NCI-H446 treated with DMSO at 0.1 percent for 48 hours (cell line): ENCODE measurements at regions not wholly inside any gene's neighbourhood (a gene's known extent, or its start where the extent isn't known, plus 50 kb on each side); places are given as distances from the start of the nearest gene placed in this dataset.
"Not testable (repeated sequence)": the region's sequence is repeated elsewhere in the genome, so short reads cannot be mapped to it uniquely, and the experiment has no call there.

Source experiments
- DNase-seq: peaks from one replicate; lab custom pipeline; 2025; lab: John Stamatoyannopoulos, UW

GRCh38 chr2:129794116-129794515 is 185.3 kb upstream of the RAB6C start:
- no peak for DNase-seq

DNA sequence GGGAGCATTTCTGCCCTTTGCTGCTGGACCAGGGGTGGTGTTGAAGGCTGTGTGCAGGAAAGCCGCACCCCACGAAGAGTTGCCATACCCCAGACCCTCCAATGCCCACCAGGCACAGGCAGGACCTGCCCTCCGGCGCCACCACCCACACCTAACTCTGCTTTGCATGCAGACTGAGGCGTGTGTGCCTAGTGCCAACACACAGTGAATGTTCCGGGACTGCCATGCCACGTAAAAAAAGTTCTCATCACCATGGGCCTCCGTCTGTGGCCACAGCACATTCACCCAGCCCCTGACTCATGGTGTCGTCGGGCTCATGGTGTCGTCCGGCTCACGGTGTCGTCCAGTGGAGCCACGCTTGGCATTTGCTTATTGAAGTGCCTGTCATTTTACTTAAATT is 184.9 kb upstream of the RAB6C start:
- DNase-seq, result no peak

- DNase-seq, result no peak
Observed at GRCh38 chr2:129796225-129796624, 183.2 kb upstream of the RAB6C start.

DNA sequence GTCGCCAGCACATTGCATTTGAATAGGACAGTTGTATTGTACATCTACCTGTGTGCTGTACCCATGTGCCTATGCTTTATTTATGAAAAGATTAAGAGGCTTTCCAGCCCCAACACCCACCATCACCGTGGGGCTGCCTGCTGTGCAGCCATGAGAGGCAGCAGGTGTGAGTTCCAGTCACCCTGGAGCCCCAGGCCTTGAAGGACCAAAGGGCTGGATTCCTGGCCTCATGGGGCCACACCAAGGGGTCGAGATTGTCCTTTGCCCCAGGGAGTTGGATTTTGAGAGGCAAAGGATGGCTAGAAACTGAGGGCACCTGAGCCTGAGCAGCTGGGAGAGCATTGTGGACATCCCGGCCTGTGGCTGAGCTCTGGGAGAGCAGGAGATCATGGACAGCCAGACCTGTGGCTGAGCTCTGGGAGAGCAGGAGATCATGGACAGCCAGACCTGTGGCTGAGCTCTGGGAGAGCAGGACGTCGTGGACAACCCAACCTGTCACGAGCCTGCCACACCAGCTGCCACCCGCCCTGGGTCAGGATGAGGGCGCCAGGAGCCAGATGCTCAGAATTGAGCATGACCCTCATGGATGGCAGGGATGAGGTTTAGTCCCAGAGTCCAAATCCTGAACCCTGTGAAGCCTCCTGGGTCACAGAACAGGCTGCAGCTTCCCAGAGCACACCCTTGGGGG is 182.5 kb upstream of the RAB6C start:
- DNase-seq, result no peak

GRCh38 chr2:129797489-129798300 is 181.8 kb upstream of the RAB6C start:
- DNase-seq, result no peak

- no peak for DNase-seq
Observed at GRCh38 chr2:129798301-129798581, 181.2 kb upstream of the RAB6C start.

GRCh38 chr2:129798626-129799025 is 180.8 kb upstream of the RAB6C start:
- no peak for DNase-seq

- DNase-seq, result no peak
Observed at GRCh38 chr2:129799036-129799958, 180.2 kb upstream of the RAB6C start.

GRCh38 chr2:129800285-129800684 is 179.2 kb upstream of the RAB6C start:
- DNase-seq, result no peak

- DNase-seq, result no peak
Observed at GRCh38 chr2:129800686-129801085, 178.8 kb upstream of the RAB6C start.

GRCh38 chr2:129801575-129801974 is 177.9 kb upstream of the RAB6C start:
- no peak for DNase-seq

DNA sequence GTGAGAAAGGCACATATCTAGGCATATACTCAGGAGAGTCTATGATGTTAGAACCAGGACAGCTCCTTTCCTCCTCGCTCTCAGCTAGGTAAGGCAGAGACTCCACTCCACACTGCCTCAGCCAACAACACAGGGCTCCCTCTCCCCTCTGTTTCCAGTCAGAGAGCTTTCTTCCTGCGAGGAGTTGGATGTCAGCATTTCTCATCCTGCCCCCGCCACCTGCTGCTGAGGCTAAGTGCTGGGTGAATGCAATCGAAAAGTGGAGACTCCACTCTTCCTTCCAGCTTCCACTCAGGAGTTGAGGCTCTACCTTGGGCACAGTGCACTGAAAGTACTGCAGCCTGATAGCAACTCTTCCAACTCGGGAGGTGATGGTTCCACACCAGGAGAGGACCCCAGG is 177.2 kb upstream of the RAB6C start:
- DNase-seq, result no peak

GRCh38 chr2:129803032-129803431 is 176.4 kb upstream of the RAB6C start:
- DNase-seq, result no peak

DNA sequence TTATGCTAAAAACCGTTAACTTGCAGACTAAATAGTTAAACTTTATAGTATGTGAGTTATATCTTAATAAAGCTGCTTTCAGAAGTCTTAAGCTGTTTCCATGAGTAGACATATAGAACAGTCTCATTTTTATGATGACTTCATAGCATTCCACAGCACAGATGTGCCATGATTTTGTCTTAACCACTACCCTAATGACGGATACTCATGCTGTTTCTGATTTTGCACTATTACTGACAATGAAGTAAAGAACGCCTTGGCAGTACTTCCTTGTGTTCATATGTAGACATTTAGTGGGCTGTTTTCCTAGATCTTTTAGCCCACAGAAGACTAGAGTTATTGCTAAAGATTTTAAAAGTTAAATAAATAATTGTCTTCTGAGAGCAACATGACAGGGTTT is 175.6 kb upstream of the RAB6C start:
- DNase-seq, result no peak

- no peak for DNase-seq
Observed at GRCh38 chr2:129805899-129806298, 173.6 kb upstream of the RAB6C start.

- DNase-seq, result no peak
Observed at GRCh38 chr2:129806317-129806716, 173.1 kb upstream of the RAB6C start.

DNA sequence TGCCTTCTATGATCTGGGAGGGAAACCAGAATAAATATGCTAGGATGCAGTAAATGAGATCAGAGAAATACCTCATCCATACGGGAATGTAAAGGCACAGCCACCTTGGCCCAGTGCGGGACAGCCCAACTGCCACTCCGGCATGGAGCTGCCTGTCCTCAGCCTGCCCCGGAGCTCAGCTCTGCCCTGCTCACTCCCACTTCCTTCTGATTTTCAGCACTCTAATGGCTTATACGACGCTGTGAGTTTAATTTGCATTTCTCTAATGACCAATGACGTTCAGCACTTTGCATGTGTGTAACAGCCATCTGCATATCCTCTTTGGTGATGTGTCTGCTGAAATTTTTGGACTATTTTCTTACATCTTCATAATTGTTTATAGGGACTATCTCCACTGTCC is 172.5 kb upstream of the RAB6C start:
- DNase-seq, result no peak

DNA sequence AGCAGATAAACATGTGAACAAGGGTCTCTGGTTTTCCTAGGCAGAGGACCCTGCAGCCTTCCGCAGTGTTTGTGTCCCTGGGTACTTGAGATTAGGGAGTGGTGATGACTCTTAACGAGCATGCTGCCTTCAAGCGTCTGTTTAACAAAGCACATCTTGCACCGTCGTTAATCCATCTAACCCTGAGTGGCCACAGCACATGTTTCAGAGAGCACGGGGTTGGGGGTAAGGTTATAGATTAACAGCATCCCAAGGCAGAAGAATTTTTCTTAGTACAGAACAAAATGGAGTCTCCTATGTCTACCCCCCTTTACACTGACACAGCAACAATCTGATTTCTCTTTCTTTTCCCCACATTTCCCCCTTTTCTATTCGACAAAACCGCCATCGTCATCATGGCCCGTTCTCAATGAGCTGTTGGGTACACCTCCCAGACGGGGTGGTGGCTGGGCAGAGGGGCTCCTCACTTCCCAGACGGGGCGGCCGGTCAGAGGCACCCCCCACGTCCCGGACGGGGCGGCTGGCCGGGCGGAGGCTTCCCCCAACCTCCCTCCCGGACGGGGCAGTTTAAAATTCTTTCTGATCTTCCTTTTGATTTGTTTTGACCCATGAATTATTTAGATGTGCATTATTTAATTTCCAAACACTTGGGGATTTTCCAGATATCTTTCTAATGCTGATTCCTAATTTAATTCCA is 171.7 kb upstream of the RAB6C start:
- DNase-seq, result not testable (repeated sequence)

GRCh38 chr2:129810521-129810920 is 168.9 kb upstream of the RAB6C start:
- no peak for DNase-seq

GRCh38 chr2:129812071-129812470 is 167.4 kb upstream of the RAB6C start:
- no peak for DNase-seq

- no peak for DNase-seq
Observed at GRCh38 chr2:129812654-129813053, 166.8 kb upstream of the RAB6C start.

DNA sequence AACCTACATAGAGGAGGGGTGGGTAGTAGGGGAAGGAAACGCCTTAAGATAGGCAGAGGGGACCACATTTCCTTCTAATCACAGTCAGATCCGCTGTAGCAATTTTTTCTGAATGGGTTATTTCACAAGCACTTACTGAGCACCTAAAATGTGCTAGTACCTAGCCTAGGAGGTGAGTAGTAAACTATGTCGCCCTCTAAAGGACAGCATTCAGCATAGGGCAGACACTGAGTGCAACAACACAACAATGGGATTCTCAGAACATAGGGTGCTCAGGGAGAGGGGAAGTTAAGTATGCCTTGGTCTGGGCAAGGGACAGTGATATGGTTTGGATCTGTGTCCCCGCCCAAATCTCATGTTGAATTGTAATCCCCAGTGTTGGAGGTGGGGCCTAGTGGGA is 166.1 kb upstream of the RAB6C start:
- DNase-seq, result no peak
